ENCODE measurements at regions not wholly inside any gene's neighbourhood (a gene's known extent, or its start where the extent isn't known, plus 50 kb on each side); places are given as distances from the start of the nearest gene placed in this dataset.

- no peak for TF ChIP-seq TCF12 (IDR thresholded peaks at IDR 0.05; ENCODE audit: low read depth)
- no peak for TF ChIP-seq ZBTB7A (IDR thresholded peaks at IDR 0.05; ENCODE audit: low read depth)
- TF ChIP-seq YY1 (IDR thresholded peaks at IDR 0.05; ENCODE audit: low read depth): no peak
- TF ChIP-seq FOXM1 (IDR thresholded peaks at IDR 0.05; ENCODE audit: borderline replicate concordance, low read depth): no peak
- no peak for TF ChIP-seq TEAD4 (IDR thresholded peaks at IDR 0.05)
- TF ChIP-seq NFIC (IDR thresholded peaks at IDR 0.05): no peak
- TF ChIP-seq EGR1 (IDR thresholded peaks at IDR 0.05): no peak
- no peak for TF ChIP-seq CEBPB (IDR thresholded peaks at IDR 0.05)
- TF ChIP-seq REST (IDR thresholded peaks at IDR 0.05; ENCODE audit: low read depth): no peak
- TF ChIP-seq, protein P1, sequence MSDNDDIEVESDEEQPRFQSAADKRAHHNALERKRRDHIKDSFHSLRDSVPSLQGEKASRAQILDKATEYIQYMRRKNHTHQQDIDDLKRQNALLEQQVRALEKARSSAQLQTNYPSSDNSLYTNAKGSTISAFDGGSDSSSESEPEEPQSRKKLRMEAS (IDR thresholded peaks at IDR 0.05): no peak
- TF ChIP-seq TAF1 (IDR thresholded peaks at IDR 0.05; ENCODE audit: low read depth): no peak
- no peak for TF ChIP-seq RAD21 (IDR thresholded peaks at IDR 0.05; ENCODE audit: low read depth)
- TF ChIP-seq, protein P2, sequence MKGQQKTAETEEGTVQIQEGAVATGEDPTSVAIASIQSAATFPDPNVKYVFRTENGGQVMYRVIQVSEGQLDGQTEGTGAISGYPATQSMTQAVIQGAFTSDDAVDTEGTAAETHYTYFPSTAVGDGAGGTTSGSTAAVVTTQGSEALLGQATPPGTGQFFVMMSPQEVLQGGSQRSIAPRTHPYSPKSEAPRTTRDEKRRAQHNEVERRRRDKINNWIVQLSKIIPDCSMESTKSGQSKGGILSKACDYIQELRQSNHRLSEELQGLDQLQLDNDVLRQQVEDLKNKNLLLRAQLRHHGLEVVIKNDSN (IDR thresholded peaks at IDR 0.05): no peak
- no peak for TF ChIP-seq CREB1 (IDR thresholded peaks at IDR 0.05; ENCODE audit: low read depth)
- TF ChIP-seq EP300 (IDR thresholded peaks at IDR 0.05; ENCODE audit: borderline replicate concordance): no peak
These were observed 126.9 kb upstream of the ATP10B start for GRCh38 chr5:160978944-160979343.

GRCh38 chr5:160976181-160976580, 124.2 kb upstream of the ATP10B start:
- TF ChIP-seq RAD21 (IDR thresholded peaks at IDR 0.05; ENCODE audit: low read depth) (no peak), CREB1 (IDR thresholded peaks at IDR 0.05; ENCODE audit: low read depth) (no peak), EGR1 (IDR thresholded peaks at IDR 0.05) (no peak), FOXM1 (IDR thresholded peaks at IDR 0.05; ENCODE audit: borderline replicate concordance, low read depth) (no peak), REST (IDR thresholded peaks at IDR 0.05; ENCODE audit: low read depth) (no peak), YY1 (IDR thresholded peaks at IDR 0.05; ENCODE audit: low read depth) (no peak), NFIC (IDR thresholded peaks at IDR 0.05) (no peak), TCF12 (IDR thresholded peaks at IDR 0.05; ENCODE audit: low read depth) (no peak), CEBPB (IDR thresholded peaks at IDR 0.05) (no peak), TEAD4 (IDR thresholded peaks at IDR 0.05) (no peak), ZBTB7A (IDR thresholded peaks at IDR 0.05; ENCODE audit: low read depth) (no peak), EP300 (IDR thresholded peaks at IDR 0.05; ENCODE audit: borderline replicate concordance) (no peak), TAF1 (IDR thresholded peaks at IDR 0.05; ENCODE audit: low read depth) (no peak)
- TF ChIP-seq, protein P1 (IDR thresholded peaks at IDR 0.05): no peak
- TF ChIP-seq, protein P2 (IDR thresholded peaks at IDR 0.05): no peak

DNA sequence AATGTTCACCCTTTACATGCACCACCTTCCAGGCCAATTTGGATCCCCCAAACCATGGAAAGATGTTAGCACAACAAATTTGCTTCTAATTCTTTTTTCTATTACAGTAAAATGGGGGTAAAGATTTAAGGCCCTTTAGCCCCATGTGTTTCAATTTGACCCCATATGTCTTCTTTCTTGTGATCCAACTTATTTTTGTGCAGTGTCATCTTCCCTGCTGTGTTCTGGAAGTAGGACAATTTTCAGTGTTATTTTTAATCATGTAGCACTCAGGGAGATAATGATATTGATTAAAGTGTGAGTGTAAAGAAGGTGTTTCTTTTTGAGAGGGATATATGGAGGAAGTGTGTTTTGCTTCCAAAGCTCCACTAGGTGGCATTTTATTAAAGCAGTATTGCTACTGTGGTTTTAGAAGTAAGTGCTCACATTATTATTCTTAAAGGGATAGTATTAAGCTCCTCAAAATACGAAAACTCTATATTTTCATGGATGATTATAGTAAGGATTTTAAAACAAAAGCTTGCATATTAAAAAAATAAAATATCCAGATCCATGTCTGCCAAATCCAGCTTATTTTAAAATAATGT, 118.7 kb upstream of the ATP10B start:
- TF ChIP-seq RAD21 (IDR thresholded peaks at IDR 0.05; ENCODE audit: low read depth) (peak; percentile 40; the same call in 1 of the 2 replicates), REST (IDR thresholded peaks at IDR 0.05; ENCODE audit: low read depth) (no peak), FOXM1 (IDR thresholded peaks at IDR 0.05; ENCODE audit: borderline replicate concordance, low read depth) (no peak), TEAD4 (IDR thresholded peaks at IDR 0.05) (no peak), EGR1 (IDR thresholded peaks at IDR 0.05) (no peak)

GRCh38 chr5:160969645-160970044, 117.6 kb upstream of the ATP10B start:
- TF ChIP-seq, protein P1 (IDR thresholded peaks at IDR 0.05): no peak
- no peak for TF ChIP-seq CREB1 (IDR thresholded peaks at IDR 0.05; ENCODE audit: low read depth)
- no peak for TF ChIP-seq ZBTB7A (IDR thresholded peaks at IDR 0.05; ENCODE audit: low read depth)
- no peak for TF ChIP-seq EP300 (IDR thresholded peaks at IDR 0.05; ENCODE audit: borderline replicate concordance)
- TF ChIP-seq FOXM1 (IDR thresholded peaks at IDR 0.05; ENCODE audit: borderline replicate concordance, low read depth): no peak
- TF ChIP-seq TCF12 (IDR thresholded peaks at IDR 0.05; ENCODE audit: low read depth): no peak
